IPS-18c (cell line): ENCODE measurements at regions not wholly inside any gene's neighbourhood (a gene's known extent, or its start where the extent isn't known, plus 50 kb on each side); places are given as distances from the start of the nearest gene placed in this dataset.

Source experiments
- H3K4me3 ChIP-seq: 2 replicates; pipeline ENCODE4 v1.7.0; 2013; ENCODE audit warnings: low read depth, mild to moderate bottlenecking, low read length, moderate library complexity; ENCODE audit not compliant: insufficient read depth
- H3K9me3 ChIP-seq: one replicate; pipeline ENCODE4 v1.6.1; 2013; ENCODE audit warnings: mild to moderate bottlenecking, low read length, moderate library complexity; ENCODE audit not compliant: control insufficient read depth, insufficient read depth

- Histone ChIP-seq H3K4me3 (no peak overlapping the region), H3K9me3 (peaks cover 3% of the 10 kb centered on the region)
Measured at GRCh38 chr7:128145191-128145590, 95.9 kb upstream of the LEP start.

- peaks cover 3% of the 10 kb centered on the region for H3K9me3 ChIP-seq
- no peak overlapping the region for H3K4me3 ChIP-seq
Measured at GRCh38 chr7:128146052-128146451, 95.0 kb upstream of the LEP start.

GRCh38 chr7:128148676-128149075 is 92.4 kb upstream of the LEP start:
- H3K9me3 ChIP-seq: no peaks in the 10 kb centered on the region

GRCh38 chr7:128150223-128150865 is 90.7 kb upstream of the LEP start:
- no peak overlapping the region for H3K4me3 ChIP-seq
- H3K9me3 ChIP-seq: no peaks in the 10 kb centered on the region

More at GRCh38 chr7:128148676-128149075, 92.4 kb upstream of the LEP start:
- no peak overlapping the region for H3K4me3 ChIP-seq

- Histone ChIP-seq H3K4me3 (no peak overlapping the region), H3K9me3 (no peaks in the 10 kb centered on the region)
Measured at GRCh38 chr7:128151635-128152034, 89.4 kb upstream of the LEP start.

GRCh38 chr7:128152721-128153120 is 88.4 kb upstream of the LEP start:
- H3K4me3 ChIP-seq: no peak overlapping the region
- no peaks in the 10 kb centered on the region for H3K9me3 ChIP-seq

- no peaks in the 10 kb centered on the region for H3K9me3 ChIP-seq
- no peak overlapping the region for H3K4me3 ChIP-seq
Measured at GRCh38 chr7:128153436-128153835, 87.6 kb upstream of the LEP start.

- no peaks in the 10 kb centered on the region for H3K9me3 ChIP-seq
- H3K4me3 ChIP-seq: no peak overlapping the region
Measured at GRCh38 chr7:128154504-128154903, 86.6 kb upstream of the LEP start.

GRCh38 chr7:128155100-128155740 is 85.9 kb upstream of the LEP start:
- H3K9me3 ChIP-seq: no peaks in the 10 kb centered on the region
- H3K4me3 ChIP-seq: no peak overlapping the region

- Histone ChIP-seq H3K9me3 (no peaks in the 10 kb centered on the region), H3K4me3 (no peak overlapping the region)
Measured at GRCh38 chr7:128157906-128158305, 83.2 kb upstream of the LEP start.

- Histone ChIP-seq H3K4me3 (no peak overlapping the region), H3K9me3 (no peaks in the 10 kb centered on the region)
Measured at GRCh38 chr7:128158370-128158769, 82.7 kb upstream of the LEP start.

GRCh38 chr7:128160296-128160695 is 80.8 kb upstream of the LEP start:
- Histone ChIP-seq H3K4me3 (no peak overlapping the region), H3K9me3 (no peaks in the 10 kb centered on the region)

- no peak overlapping the region for H3K4me3 ChIP-seq
- H3K9me3 ChIP-seq: peaks cover 2% of the 10 kb centered on the region
Measured at GRCh38 chr7:128161466-128162125, 79.5 kb upstream of the LEP start.

GRCh38 chr7:128162666-128163065 is 78.4 kb upstream of the LEP start:
- peaks cover 2% of the 10 kb centered on the region for H3K9me3 ChIP-seq
- no peak overlapping the region for H3K4me3 ChIP-seq

- Histone ChIP-seq H3K9me3 (peaks cover 2% of the 10 kb centered on the region), H3K4me3 (no peak overlapping the region)
Measured at GRCh38 chr7:128163473-128163872, 77.6 kb upstream of the LEP start.

GRCh38 chr7:128164061-128164954 is 76.8 kb upstream of the LEP start:
- H3K9me3 ChIP-seq: peaks cover 2% of the 10 kb centered on the region
- H3K4me3 ChIP-seq: no peak overlapping the region; the same call in 1 of the 2 replicates

- Histone ChIP-seq H3K4me3 (no peak overlapping the region), H3K9me3 (peaks cover 2% of the 10 kb centered on the region)
Measured at GRCh38 chr7:128164955-128165670, 76.0 kb upstream of the LEP start.
